Hypothalamus (tissue), 51 donors: ENCODE measurements at regions not wholly inside any gene's neighbourhood (a gene's known extent, or its start where the extent isn't known, plus 50 kb on each side); places are given as distances from the start of the nearest gene placed in this dataset.
"Not testable (repeated sequence)": the region's sequence is repeated elsewhere in the genome, so short reads cannot be mapped to it uniquely, and the experiment has no call there.

Experiments
- DNase-seq, 51 donors: peaks; one replicate each; lab custom pipeline; 2025; lab: John Stamatoyannopoulos, UW

GRCh38 chr3:84666468-84666867, 292.3 kb upstream of the CADM2 start:
- no peak for DNase-seq

- no peak for DNase-seq
These were observed 279.6 kb upstream of the CADM2 start for GRCh38 chr3:84679211-84679610.

GRCh38 chr3:84680700-84681099, 278.1 kb upstream of the CADM2 start:
- DNase-seq = no peak

- no peak for DNase-seq
These were observed 275.3 kb upstream of the CADM2 start for GRCh38 chr3:84683493-84683892.

GRCh38 chr3:84685467-84685866, 273.3 kb upstream of the CADM2 start:
- no peak for DNase-seq

GRCh38 chr3:84692261-84692660, 266.5 kb upstream of the CADM2 start:
- no peak for DNase-seq

- not testable (repeated sequence) for DNase-seq
These were observed 248.5 kb upstream of the CADM2 start for GRCh38 chr3:84710288-84710687.

- no peak for DNase-seq
These were observed 240.9 kb upstream of the CADM2 start for GRCh38 chr3:84717894-84718293.

- DNase-seq = peak in 1 of 51 donors; percentile 0
These were observed 233.9 kb upstream of the CADM2 start for GRCh38 chr3:84724877-84725276.

GRCh38 chr3:84727616-84728015, 231.2 kb upstream of the CADM2 start:
- DNase-seq = no peak

- DNase-seq = not testable (repeated sequence)
These were observed 224.1 kb upstream of the CADM2 start for GRCh38 chr3:84734731-84735130.

- DNase-seq = no peak
These were observed 220.7 kb upstream of the CADM2 start for GRCh38 chr3:84738086-84738485.

- DNase-seq = no peak
These were observed 215.8 kb upstream of the CADM2 start for GRCh38 chr3:84742915-84743425.

- DNase-seq = no peak
These were observed 214.7 kb upstream of the CADM2 start for GRCh38 chr3:84744130-84744529.

GRCh38 chr3:84755860-84756259, 202.9 kb upstream of the CADM2 start:
- DNase-seq = no peak

GRCh38 chr3:84759361-84759760, 199.4 kb upstream of the CADM2 start:
- DNase-seq = peak in 4 of 51 donors; percentile 2 to 34 (median 17)

- DNase-seq = no peak
These were observed 185.9 kb upstream of the CADM2 start for GRCh38 chr3:84772841-84773240.

- DNase-seq = no peak
These were observed 175.5 kb upstream of the CADM2 start for GRCh38 chr3:84783281-84783680.

- no peak for DNase-seq
These were observed 168.8 kb upstream of the CADM2 start for GRCh38 chr3:84789961-84790360.

GRCh38 chr3:84806958-84807357, 151.8 kb upstream of the CADM2 start:
- no peak for DNase-seq

- DNase-seq = no peak
These were observed 138.7 kb upstream of the CADM2 start for GRCh38 chr3:84820126-84820525.

GRCh38 chr3:84820906-84821305, 137.9 kb upstream of the CADM2 start:
- DNase-seq = no peak

- no peak for DNase-seq
These were observed 133.0 kb upstream of the CADM2 start for GRCh38 chr3:84825817-84826216.
